HFFc6 (cell line): ENCODE measurements at regions not wholly inside any gene's neighbourhood (a gene's known extent, or its start where the extent isn't known, plus 50 kb on each side); places are given as distances from the start of the nearest gene placed in this dataset.

Source experiments
- DNase-seq: peaks from one replicate; pipeline ENCODE4 v3.0.0-alpha.2; 2018
- H3K27ac Mint-ChIP-seq: 2 replicates; pipeline ENCODE4 v1.8.0; 2020; ENCODE audit warnings: mild to moderate bottlenecking, mixed read lengths
- H3K27me3 Mint-ChIP-seq: 2 replicates; pipeline ENCODE4 v1.8.0; 2021; ENCODE audit warnings: mild to moderate bottlenecking, moderate library complexity, mixed read lengths; ENCODE audit not compliant: insufficient read depth
- H3K36me3 Mint-ChIP-seq: 2 replicates; pipeline ENCODE4 v1.8.0; 2021; ENCODE audit warnings: low read depth, mixed read lengths
- H3K4me1 Mint-ChIP-seq: 2 replicates; pipeline ENCODE4 v1.8.0; 2020; ENCODE audit warnings: low read depth, mixed read lengths
- H3K4me3 Mint-ChIP-seq: 2 replicates; pipeline ENCODE4 v1.8.0; 2020; ENCODE audit warnings: mild to moderate bottlenecking, moderate library complexity, mixed read lengths
- H3K9me3 Mint-ChIP-seq: 2 replicates; pipeline ENCODE4 v1.8.0; 2020; ENCODE audit warnings: mild to moderate bottlenecking, mixed read lengths
- CTCF ChIP-seq: fragments of 200-600 bp; sonication (generic); IDR thresholded peaks from 2 replicates; pipeline ENCODE4 v1.5.0; 2021; ENCODE audit warnings: antibody characterized with exemption, mild to moderate bottlenecking

DNA sequence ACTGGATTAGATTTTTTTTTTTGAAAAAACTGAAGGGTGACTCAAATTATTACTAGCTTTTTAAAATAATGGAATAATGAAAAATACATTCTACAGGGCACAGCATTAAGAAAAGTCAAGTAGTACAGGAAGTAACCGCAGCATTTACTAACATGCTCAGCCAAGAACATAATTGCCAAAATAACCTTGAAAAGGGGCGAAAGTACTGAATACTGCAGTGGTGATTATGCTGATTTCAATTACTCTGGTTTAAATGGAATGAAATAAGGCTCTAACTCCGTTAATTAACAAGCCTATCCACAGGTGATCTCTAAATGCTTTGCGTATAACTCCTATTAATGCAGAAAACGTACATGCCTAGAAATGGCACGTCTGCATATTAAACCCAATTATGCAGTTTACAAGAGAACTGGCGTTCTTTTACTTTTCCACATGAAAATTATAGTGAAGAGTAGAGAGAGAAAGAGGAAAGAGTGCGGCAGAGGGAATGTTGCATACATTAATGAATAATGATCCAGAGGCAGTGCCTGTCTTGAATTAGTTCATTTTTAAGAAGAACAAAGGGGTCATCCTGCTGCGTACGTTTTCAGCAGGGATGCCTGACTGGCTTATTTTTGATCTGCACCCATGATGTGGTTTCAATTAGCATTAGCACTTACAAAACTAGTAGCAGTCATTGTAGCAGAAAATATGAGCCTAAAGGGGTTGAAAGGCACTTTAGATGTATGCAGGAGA lies 612.4 kb downstream of the NYAP2 start:
- Mint-ChIP-seq H3K27ac (no peak overlapping the region), H3K27me3 (0 out of 2 replicates have a peak, but pooled peaks cover 2% of the 10 kb centered on the region), H3K9me3 (no peaks in the 10 kb centered on the region), H3K36me3 (no peaks in the 10 kb centered on the region), H3K4me1 (no peaks in the 10 kb centered on the region; the same call in 1 of the 2 replicates), H3K4me3 (no peak overlapping the region)
- no peak for TF ChIP-seq CTCF
- DNase-seq: no peak

DNA sequence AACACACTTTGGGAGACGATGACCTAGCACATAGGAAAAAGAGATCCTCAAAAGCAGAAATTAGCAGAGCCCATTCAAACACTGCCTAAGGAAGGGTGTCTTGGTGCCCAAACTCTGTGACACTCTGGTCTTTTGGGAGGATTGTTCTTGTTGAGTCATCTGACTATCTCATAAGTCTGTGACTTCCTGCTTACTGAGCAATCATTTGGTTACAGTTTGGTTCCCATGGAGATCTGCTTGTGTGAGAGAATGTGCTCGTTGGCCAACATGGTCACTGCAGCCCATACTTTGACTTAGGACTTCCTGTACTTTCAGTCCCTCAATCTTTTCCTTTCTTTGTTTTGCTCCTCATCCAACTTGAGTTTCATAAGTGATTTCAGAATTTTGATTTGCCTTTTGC lies 602.9 kb downstream of the NYAP2 start:
- Mint-ChIP-seq H3K36me3 (no peaks in the 10 kb centered on the region), H3K27ac (peak overlapping the region; percentile 88), H3K27me3 (no peaks in the 10 kb centered on the region; the same call in 1 of the 2 replicates), H3K4me3 (peak overlapping the region; percentile 61), H3K4me1 (peaks cover 34% of the 10 kb centered on the region), H3K9me3 (no peaks in the 10 kb centered on the region)
- DNase-seq: peak; percentile 94
- TF ChIP-seq CTCF: no peak

GRCh38 chr2:226001716-226002115 lies 602.2 kb downstream of the NYAP2 start:
- H3K36me3 Mint-ChIP-seq: no peaks in the 10 kb centered on the region
- H3K27me3 Mint-ChIP-seq: no peaks in the 10 kb centered on the region
- peak overlapping the region; percentile 88 for H3K27ac Mint-ChIP-seq
- H3K9me3 Mint-ChIP-seq: no peaks in the 10 kb centered on the region
- H3K4me3 Mint-ChIP-seq: no peak overlapping the region
- TF ChIP-seq CTCF: no peak
- DNase-seq: peak; percentile 12
- peaks cover 37% of the 10 kb centered on the region for H3K4me1 Mint-ChIP-seq

GRCh38 chr2:225999692-226000091 lies 600.2 kb downstream of the NYAP2 start:
- H3K27me3 Mint-ChIP-seq: no peaks in the 10 kb centered on the region
- H3K4me1 Mint-ChIP-seq: peaks cover 57% of the 10 kb centered on the region
- no peak for TF ChIP-seq CTCF
- H3K4me3 Mint-ChIP-seq: no peak overlapping the region
- no peaks in the 10 kb centered on the region for H3K36me3 Mint-ChIP-seq
- H3K27ac Mint-ChIP-seq: no peak overlapping the region
- no peaks in the 10 kb centered on the region for H3K9me3 Mint-ChIP-seq
- no peak for DNase-seq

DNA sequence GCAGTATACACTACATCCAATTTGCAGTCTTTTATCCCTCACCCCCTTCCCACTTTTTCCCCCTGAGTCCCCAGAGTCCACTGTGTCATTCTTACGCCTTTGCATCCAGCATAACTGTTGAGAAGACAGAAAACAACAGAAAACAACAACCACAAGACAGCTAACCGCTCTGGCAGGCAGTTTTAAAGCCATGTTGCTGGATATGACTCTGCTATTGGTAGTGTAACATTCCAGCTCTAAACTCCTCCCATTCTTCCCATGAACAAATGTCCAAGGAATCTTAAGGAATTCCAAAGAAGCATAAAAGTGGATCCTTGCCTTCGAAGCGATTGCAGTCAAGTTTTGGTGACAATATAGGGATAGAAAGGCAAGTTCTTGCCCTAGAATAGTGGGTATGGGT lies 599.1 kb downstream of the NYAP2 start:
- Mint-ChIP-seq H3K4me3 (no peak overlapping the region), H3K27me3 (no peaks in the 10 kb centered on the region), H3K4me1 (peaks cover 62% of the 10 kb centered on the region), H3K36me3 (peaks cover 1% of the 10 kb centered on the region; the same call in 1 of the 2 replicates), H3K27ac (peak overlapping the region; percentile 32; the same call in 1 of the 2 replicates), H3K9me3 (no peaks in the 10 kb centered on the region)
- peak; percentile 10 for DNase-seq
- no peak for TF ChIP-seq CTCF
